ENCODE measurements at regions not wholly inside any gene's neighbourhood (a gene's known extent, or its start where the extent isn't known, plus 50 kb on each side); places are given as distances from the start of the nearest gene placed in this dataset.

DNA sequence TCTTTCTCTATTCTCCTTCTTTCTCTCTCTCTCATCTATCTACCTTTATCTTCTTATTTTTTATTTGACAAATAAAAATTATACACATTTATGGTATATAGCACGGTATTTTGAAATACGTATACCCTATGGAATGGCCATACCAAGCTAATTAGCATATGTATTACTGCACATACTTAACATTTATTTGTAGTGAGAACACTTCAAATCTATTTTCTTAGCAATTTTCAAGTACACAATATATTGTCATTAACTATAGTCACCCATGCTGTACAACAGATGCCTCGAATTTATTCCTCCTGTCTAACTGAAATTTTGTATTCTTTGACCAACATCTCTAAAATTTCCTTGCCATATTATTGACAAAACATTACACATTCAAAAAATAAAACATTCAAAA is 447.1 kb downstream of the MIAT start:
- ATAC-seq (ENCODE audit: insufficient read depth, low FRiP score) (no peak), DNase-seq (no peak)
- peaks cover 0 to 20% (median 6%) of the 10 kb centered on the region in 3 donors for H3K27me3 ChIP-seq (ENCODE audit: control insufficient read depth in 3 of 3, insufficient read depth in 3 of 3, low read length in 2 of 3)
- TF ChIP-seq, protein P1, sequence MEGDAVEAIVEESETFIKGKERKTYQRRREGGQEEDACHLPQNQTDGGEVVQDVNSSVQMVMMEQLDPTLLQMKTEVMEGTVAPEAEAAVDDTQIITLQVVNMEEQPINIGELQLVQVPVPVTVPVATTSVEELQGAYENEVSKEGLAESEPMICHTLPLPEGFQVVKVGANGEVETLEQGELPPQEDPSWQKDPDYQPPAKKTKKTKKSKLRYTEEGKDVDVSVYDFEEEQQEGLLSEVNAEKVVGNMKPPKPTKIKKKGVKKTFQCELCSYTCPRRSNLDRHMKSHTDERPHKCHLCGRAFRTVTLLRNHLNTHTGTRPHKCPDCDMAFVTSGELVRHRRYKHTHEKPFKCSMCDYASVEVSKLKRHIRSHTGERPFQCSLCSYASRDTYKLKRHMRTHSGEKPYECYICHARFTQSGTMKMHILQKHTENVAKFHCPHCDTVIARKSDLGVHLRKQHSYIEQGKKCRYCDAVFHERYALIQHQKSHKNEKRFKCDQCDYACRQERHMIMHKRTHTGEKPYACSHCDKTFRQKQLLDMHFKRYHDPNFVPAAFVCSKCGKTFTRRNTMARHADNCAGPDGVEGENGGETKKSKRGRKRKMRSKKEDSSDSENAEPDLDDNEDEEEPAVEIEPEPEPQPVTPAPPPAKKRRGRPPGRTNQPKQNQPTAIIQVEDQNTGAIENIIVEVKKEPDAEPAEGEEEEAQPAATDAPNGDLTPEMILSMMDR (IDR thresholded peaks at IDR 0.05; ENCODE audit: control extremely low read depth, extremely low read depth): no peak
- peaks cover 0 to 2% (median 0%) of the 10 kb centered on the region in 4 donors for H3K9me3 ChIP-seq (ENCODE audit: control insufficient read depth in 4 of 4, insufficient read depth in 3 of 4, low read length in 3 of 4)
- H3K4me1 ChIP-seq (ENCODE audit: control insufficient read depth in 5 of 5, insufficient read depth in 5 of 5, low read length in 5 of 5): peaks cover 0 to 12% (median 0%) of the 10 kb centered on the region in 5 donors
- no peaks in the 10 kb centered on the region for H3K36me3 ChIP-seq (ENCODE audit: control insufficient read depth in 4 of 4, insufficient read depth in 4 of 4, low read length in 4 of 4)
- no peak overlapping the region for H3K4me3 ChIP-seq
- H3K27ac ChIP-seq (ENCODE audit: low read depth in 1 of 2, low read length in 1 of 2): no peak overlapping the region
- WGBS, 2 donors: 88 to 95% methylated on average over 3 of the region's 3 CpGs
- no peak overlapping the region for H3K9ac ChIP-seq (ENCODE audit: insufficient read depth in 1 of 2, low read length in 2 of 2)

DNA sequence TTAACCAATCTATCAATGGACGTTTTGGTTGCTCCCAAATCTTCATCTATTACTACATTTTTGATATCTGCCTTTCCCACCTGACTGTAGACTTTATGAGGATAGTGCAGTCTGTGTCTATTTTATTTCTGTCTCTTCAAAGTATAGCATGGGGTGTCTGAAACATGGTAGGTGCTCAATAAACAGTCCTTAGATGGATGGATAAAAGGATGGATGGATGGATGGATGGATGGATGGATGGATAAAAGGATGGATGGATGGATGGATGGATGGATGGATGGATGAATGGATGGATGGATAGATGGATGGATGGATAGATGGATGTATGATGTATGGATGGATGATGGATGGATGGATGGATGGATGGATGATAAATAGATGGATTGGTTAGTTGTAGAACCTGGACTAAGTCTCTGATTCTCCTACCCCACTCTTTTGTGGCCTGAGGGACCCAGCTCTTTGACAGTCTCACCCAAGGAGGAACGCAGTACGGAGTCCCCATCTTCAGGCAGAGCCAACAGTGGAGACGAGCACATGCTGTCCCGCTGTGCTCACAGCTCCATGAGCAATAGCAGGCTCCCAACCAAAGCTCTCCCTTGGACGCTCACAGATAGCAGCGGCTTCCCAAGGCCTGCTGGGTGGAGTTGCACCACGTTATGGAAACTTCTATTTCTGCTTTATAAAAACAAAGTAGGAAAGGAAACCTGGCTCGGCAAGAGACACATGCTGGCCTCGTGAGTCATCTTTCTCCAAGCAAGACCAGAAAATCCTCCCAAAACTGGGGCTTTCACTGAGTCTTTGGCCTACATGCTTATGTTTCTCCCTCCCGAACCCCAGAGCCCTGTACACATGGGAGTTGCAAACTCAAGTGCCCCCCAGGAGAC is 448.0 kb downstream of the MIAT start:
- ATAC-seq (ENCODE audit: insufficient read depth, low FRiP score) (no peak), DNase-seq (no peak)
- Histone ChIP-seq H3K9me3 (ENCODE audit: control insufficient read depth in 4 of 4, insufficient read depth in 3 of 4, low read length in 3 of 4) (peaks cover 0 to 2% (median 0%) of the 10 kb centered on the region in 4 donors), H3K27ac (ENCODE audit: low read depth in 1 of 2, low read length in 1 of 2) (no peak overlapping the region), H3K27me3 (ENCODE audit: control insufficient read depth in 3 of 3, insufficient read depth in 3 of 3, low read length in 2 of 3) (peaks cover 0 to 20% (median 3%) of the 10 kb centered on the region in 3 donors), H3K36me3 (ENCODE audit: control insufficient read depth in 4 of 4, insufficient read depth in 4 of 4, low read length in 4 of 4) (no peaks in the 10 kb centered on the region), H3K4me1 (ENCODE audit: control insufficient read depth in 5 of 5, insufficient read depth in 5 of 5, low read length in 5 of 5) (peaks cover 0 to 15% (median 0%) of the 10 kb centered on the region in 5 donors), H3K9ac (ENCODE audit: insufficient read depth in 1 of 2, low read length in 2 of 2) (no peak overlapping the region), H3K4me3 (no peak overlapping the region)
- 74 to 81% methylated on average over 11 of the region's 11 CpGs for WGBS, 2 donors
- TF ChIP-seq, protein P1 (IDR thresholded peaks at IDR 0.05; ENCODE audit: control extremely low read depth, extremely low read depth): no peak

DNA sequence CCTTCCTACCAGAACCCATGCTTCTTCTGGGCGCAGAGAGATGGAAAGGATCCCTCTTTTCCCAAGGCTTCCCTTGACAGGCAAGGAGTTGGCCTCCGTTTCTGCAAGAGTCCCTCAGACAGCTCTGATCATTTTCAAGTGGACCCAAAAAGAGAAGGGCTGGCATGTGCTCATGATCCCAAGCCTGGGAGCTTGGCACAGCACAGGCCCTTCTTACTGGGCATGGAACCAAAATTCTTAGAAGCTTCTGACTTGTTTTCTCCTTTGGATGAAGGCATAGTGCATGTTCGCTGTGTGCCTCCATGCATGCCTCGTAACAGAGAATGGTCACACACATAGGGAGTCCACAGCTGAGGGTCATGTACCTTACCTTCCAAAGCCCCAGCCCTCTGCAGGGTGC is 449.6 kb downstream of the MIAT start:
- Histone ChIP-seq H3K4me3 (no peak overlapping the region), H3K9me3 (ENCODE audit: control insufficient read depth in 4 of 4, insufficient read depth in 3 of 4, low read length in 3 of 4) (peaks cover 0 to 2% (median 0%) of the 10 kb centered on the region in 4 donors), H3K9ac (ENCODE audit: insufficient read depth in 1 of 2, low read length in 2 of 2) (no peak overlapping the region), H3K4me1 (ENCODE audit: control insufficient read depth in 5 of 5, insufficient read depth in 5 of 5, low read length in 5 of 5) (peaks cover 0 to 18% (median 0%) of the 10 kb centered on the region in 5 donors), H3K27ac (ENCODE audit: low read depth in 1 of 2, low read length in 1 of 2) (no peak overlapping the region), H3K36me3 (ENCODE audit: control insufficient read depth in 4 of 4, insufficient read depth in 4 of 4, low read length in 4 of 4) (no peaks in the 10 kb centered on the region), H3K27me3 (ENCODE audit: control insufficient read depth in 3 of 3, insufficient read depth in 3 of 3, low read length in 2 of 3) (peaks cover 0 to 10% (median 0%) of the 10 kb centered on the region in 3 donors)
- DNase-seq (no peak), ATAC-seq (ENCODE audit: insufficient read depth, low FRiP score) (no peak)
- TF ChIP-seq, protein P1 (IDR thresholded peaks at IDR 0.05; ENCODE audit: control extremely low read depth, extremely low read depth): no peak
- 84 to 90% methylated on average over 4 of the region's 4 CpGs for WGBS, 2 donors

All from lung (tissue), 11 donors.